NB4 (cell line): ENCODE measurements at regions not wholly inside any gene's neighbourhood (a gene's known extent, or its start where the extent isn't known, plus 50 kb on each side); places are given as distances from the start of the nearest gene placed in this dataset.

Experiments used
- POLR2A ChIP-seq: IDR thresholded peaks from 2 replicates; pipeline ENCODE4 v1.6.1; 2011; ENCODE audit warnings: mild to moderate bottlenecking; ENCODE audit not compliant: insufficient read length; ENCODE audit errors: extremely low read depth
- TF ChIP-seq, protein P1 (sequence below): IDR thresholded peaks from 2 replicates; pipeline ENCODE4 v1.6.1; 2011; ENCODE audit warnings: low read depth, low read length
- TF ChIP-seq, protein P2 (sequence below): IDR thresholded peaks from one replicate; pipeline ENCODE4 v1.5.1; 2012; ENCODE audit warnings: low read depth, low read length

DNA sequence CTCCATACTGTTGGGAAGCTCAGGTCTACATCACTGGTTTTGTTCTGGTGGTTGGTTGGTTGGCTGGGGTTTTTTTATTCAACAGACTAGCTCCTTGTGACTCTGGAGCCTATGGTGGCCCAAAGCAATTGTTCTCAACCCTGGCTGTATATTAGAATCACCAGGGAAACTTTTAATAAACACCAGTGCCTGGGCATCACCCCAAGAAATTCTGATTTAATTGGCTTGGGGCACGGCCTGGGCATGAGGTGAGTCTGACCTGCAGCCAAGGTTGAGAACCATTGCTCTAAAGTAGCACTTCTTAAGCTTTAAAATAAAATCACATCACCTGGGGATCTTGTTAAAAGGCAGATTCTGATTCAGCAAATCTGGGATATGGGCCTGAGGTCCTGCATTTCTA, 184.1 kb downstream of the C1D start:
- TF ChIP-seq, protein P1, sequence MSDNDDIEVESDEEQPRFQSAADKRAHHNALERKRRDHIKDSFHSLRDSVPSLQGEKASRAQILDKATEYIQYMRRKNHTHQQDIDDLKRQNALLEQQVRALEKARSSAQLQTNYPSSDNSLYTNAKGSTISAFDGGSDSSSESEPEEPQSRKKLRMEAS, result no peak
- no peak for TF ChIP-seq POLR2A
- TF ChIP-seq, protein P2, sequence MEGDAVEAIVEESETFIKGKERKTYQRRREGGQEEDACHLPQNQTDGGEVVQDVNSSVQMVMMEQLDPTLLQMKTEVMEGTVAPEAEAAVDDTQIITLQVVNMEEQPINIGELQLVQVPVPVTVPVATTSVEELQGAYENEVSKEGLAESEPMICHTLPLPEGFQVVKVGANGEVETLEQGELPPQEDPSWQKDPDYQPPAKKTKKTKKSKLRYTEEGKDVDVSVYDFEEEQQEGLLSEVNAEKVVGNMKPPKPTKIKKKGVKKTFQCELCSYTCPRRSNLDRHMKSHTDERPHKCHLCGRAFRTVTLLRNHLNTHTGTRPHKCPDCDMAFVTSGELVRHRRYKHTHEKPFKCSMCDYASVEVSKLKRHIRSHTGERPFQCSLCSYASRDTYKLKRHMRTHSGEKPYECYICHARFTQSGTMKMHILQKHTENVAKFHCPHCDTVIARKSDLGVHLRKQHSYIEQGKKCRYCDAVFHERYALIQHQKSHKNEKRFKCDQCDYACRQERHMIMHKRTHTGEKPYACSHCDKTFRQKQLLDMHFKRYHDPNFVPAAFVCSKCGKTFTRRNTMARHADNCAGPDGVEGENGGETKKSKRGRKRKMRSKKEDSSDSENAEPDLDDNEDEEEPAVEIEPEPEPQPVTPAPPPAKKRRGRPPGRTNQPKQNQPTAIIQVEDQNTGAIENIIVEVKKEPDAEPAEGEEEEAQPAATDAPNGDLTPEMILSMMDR, result no peak
